Endothelial cell of umbilical vein (primary cell): ENCODE measurements at regions not wholly inside any gene's neighbourhood (a gene's known extent, or its start where the extent isn't known, plus 50 kb on each side); places are given as distances from the start of the nearest gene placed in this dataset.

ENCODE experiments used
- BruUV-seq: library from RNA; stranded (reverse); fragments of 400-500 nt; replicated peaks from 2 replicates; lab custom pipeline; 2021; lab: Mats Ljungman, UMichigan
- CTCF ChIA-PET: fragments of 300-600, 350-600 bp; sonication (Branson Sonifier 250); formaldehyde crosslinking; loops from one replicate; lab custom pipeline; 2021; ENCODE audit warnings: antibody characterized with exemption, inconsistent platforms; lab: Charles Lee
- POLR2A ChIA-PET: fragments of 300-600, 350-600 bp; sonication (Branson Sonifier 250); formaldehyde crosslinking; loops from one replicate; lab custom pipeline; 2021; ENCODE audit warnings: antibody characterized with exemption, inconsistent platforms; lab: Charles Lee
- DNase-seq: peaks from one replicate; pipeline ENCODE4 v3.0.0-alpha.2; 2011; ENCODE audit warnings: low read depth, low spot score
- FAIRE-seq: peaks from 2 replicates; lab custom pipeline; 2011; peaks lifted over from hg19 to GRCh38; lab: Jason Lieb, UNC
- H2AFZ ChIP-seq: 2 replicates; pipeline ENCODE4 v1.6.0; 2012; ENCODE audit warnings: low read depth, low read length, control low read depth, inconsistent platforms
- H3K27ac ChIP-seq: 2 replicates; pipeline ENCODE4 v1.5.1; 2011; ENCODE audit warnings: low read depth, mild to moderate bottlenecking, control low read depth, low read length, moderate library complexity; ENCODE audit not compliant: insufficient read depth
- H3K27me3 ChIP-seq, 2 experiments: 2 replicates each; pipeline versions ENCODE4 v1.6.0 to v1.6.1; 2011; ENCODE audit warnings: low read length in 2 of 2, mixed read lengths in 1 of 2; ENCODE audit not compliant: control insufficient read depth in 2 of 2, insufficient read depth in 2 of 2
- H3K36me3 ChIP-seq, 2 experiments: 2 replicates in 1 of 2; 3 replicates in 1 of 2; pipeline ENCODE4 v1.5.1; 2011; ENCODE audit warnings: low read length in 2 of 2, mild to moderate bottlenecking in 1 of 2, moderate library complexity in 1 of 2; ENCODE audit not compliant: control insufficient read depth in 2 of 2, insufficient read depth in 2 of 2; ENCODE audit errors: extremely low read depth in 1 of 2
- H3K4me1 ChIP-seq: 3 replicates; pipeline ENCODE4 v1.5.1; 2011; ENCODE audit warnings: mild to moderate bottlenecking, low read length; ENCODE audit not compliant: control insufficient read depth, insufficient read depth; ENCODE audit errors: extremely low read depth
- H3K4me2 ChIP-seq: 2 replicates; pipeline ENCODE4 v1.6.1; 2011; ENCODE audit warnings: low read length, control low read depth, mixed read lengths; ENCODE audit not compliant: insufficient read depth
- H3K4me3 ChIP-seq, 3 experiments: fragments of 200-600 bp in 1 of 3; sonication (generic), shearing (Covaris generic) in 1 of 3; replicated peaks in 1 of 3; 2 replicates each; pipeline ENCODE4 v1.5.1; 2011 to 2016; ENCODE audit warnings: control low read depth in 3 of 3, low read length in 3 of 3, mild to moderate bottlenecking in 2 of 3, inconsistent platforms in 1 of 3, low read depth in 1 of 3, moderate library complexity in 1 of 3; ENCODE audit not compliant: insufficient read depth in 1 of 3
- H3K79me2 ChIP-seq: 2 replicates; pipeline ENCODE4 v1.6.0; 2012; ENCODE audit warnings: low read length, inconsistent platforms; ENCODE audit not compliant: control insufficient read depth, insufficient read depth
- H3K9ac ChIP-seq: replicated peaks from 2 replicates; pipeline ENCODE3; 2011; ENCODE audit warnings: low read length, control low read depth; ENCODE audit not compliant: insufficient read depth; ENCODE audit errors: extremely low read depth
- H3K9me1 ChIP-seq: replicated peaks from 3 replicates; pipeline ENCODE4 v1.6.0; 2011; ENCODE audit warnings: mild to moderate bottlenecking, low read length; ENCODE audit not compliant: control insufficient read depth, insufficient read depth; ENCODE audit errors: extremely low read depth
- H3K9me3 ChIP-seq: replicated peaks from 2 replicates; pipeline ENCODE4 v1.5.1; 2012; ENCODE audit warnings: low read length, inconsistent platforms; ENCODE audit not compliant: control insufficient read depth, insufficient read depth
- H4K20me1 ChIP-seq: replicated peaks from 2 replicates; pipeline ENCODE3; 2011; ENCODE audit warnings: mild to moderate bottlenecking, low read length; ENCODE audit not compliant: control insufficient read depth, insufficient read depth; ENCODE audit errors: extremely low read depth
- EZH2 ChIP-seq: IDR thresholded peaks from 2 replicates; pipeline ENCODE4 v1.6.1; 2012; ENCODE audit warnings: borderline replicate concordance, low read depth, mild to moderate bottlenecking, moderate library complexity, low read length, inconsistent platforms; ENCODE audit not compliant: severe bottlenecking
- FOS ChIP-seq: IDR thresholded peaks from 2 replicates; pipeline ENCODE4 v1.6.1; 2011; ENCODE audit warnings: mild to moderate bottlenecking, low read length, moderate library complexity, borderline replicate concordance; ENCODE audit not compliant: insufficient read depth
- GATA2 ChIP-seq: IDR thresholded peaks from 2 replicates; pipeline ENCODE4 v1.7.0; 2011; ENCODE audit warnings: low read depth, mild to moderate bottlenecking, moderate library complexity, mixed read lengths, low read length; ENCODE audit not compliant: insufficient read length, insufficient read depth
- JUN ChIP-seq: IDR thresholded peaks from 2 replicates; pipeline ENCODE4 v1.6.1; 2011; ENCODE audit warnings: borderline replicate concordance, low read depth; ENCODE audit not compliant: insufficient read length, insufficient read depth
- MYC ChIP-seq: IDR thresholded peaks from one replicate; pipeline ENCODE4 v1.6.1; 2011; ENCODE audit warnings: mild to moderate bottlenecking, low read depth, low read length
- POLR2A ChIP-seq: IDR thresholded peaks from 2 replicates; pipeline ENCODE4 v1.6.1; 2012; ENCODE audit warnings: low read depth, mild to moderate bottlenecking, control low read depth, low read length
- POLR2AphosphoS5 ChIP-seq: IDR thresholded peaks from 2 replicates; pipeline ENCODE4 v1.6.1; 2012; ENCODE audit warnings: low read depth, mild to moderate bottlenecking, control low read depth, low read length, moderate library complexity; ENCODE audit not compliant: insufficient read depth
- dilution Hi-C: fragments of 300-500 bp; cut with MboI; formaldehyde crosslinking; loops from one replicate; pipeline ENCODE4 v1.15.0; 2019; ENCODE audit warnings: low sequenced_read_pairs; ENCODE audit not compliant: extremely low pct_ligation_motif_present
- intact Hi-C: fragments of 100-400 bp; cut with micrococcal nuclease; formaldehyde crosslinking; loops from one replicate; pipeline ENCODE4 v1.10.0; 2022
- TF ChIP-seq, protein P1 (sequence below): IDR thresholded peaks from 2 replicates; pipeline ENCODE4 v1.6.1; 2011; ENCODE audit not compliant: insufficient read depth, insufficient read length
- TF ChIP-seq, protein P2 (sequence below), 2 donors: IDR thresholded peaks; 1 replicate in 1 of 2; 2 replicates in 1 of 2; pipeline ENCODE4 v1.5.1; 2011; ENCODE audit warnings: low read length in 2 of 2, mild to moderate bottlenecking in 2 of 2, moderate library complexity in 2 of 2, control low read depth in 1 of 2, inconsistent platforms in 1 of 2, low read depth in 1 of 2; ENCODE audit not compliant: insufficient read depth in 1 of 2; ENCODE audit errors: extremely low read depth in 1 of 2

DNA sequence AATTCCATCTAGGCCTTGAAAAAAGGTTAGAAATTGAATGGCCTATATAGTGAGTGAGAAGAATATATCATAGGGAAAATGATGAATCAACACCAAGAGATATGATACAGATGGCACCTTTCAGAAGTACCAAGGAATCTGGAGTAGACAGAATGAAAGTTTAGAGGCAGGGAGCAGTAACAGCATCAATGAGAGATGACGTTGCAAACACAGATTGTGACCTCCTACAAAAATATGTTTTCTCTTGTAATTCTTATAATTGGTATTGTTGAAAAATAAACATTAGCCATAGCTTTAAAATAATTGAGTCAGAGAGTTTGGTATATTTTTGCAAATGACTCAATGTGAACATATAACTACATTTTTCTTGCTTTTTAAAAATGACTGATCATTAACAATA is 1223.1 kb upstream of the GJE1 start:
- intact Hi-C loops, result no loop called here
- POLR2A ChIA-PET, result no interaction called here
- TF ChIP-seq FOS (no peak), EZH2 (no peak)
- TF ChIP-seq, protein P1, sequence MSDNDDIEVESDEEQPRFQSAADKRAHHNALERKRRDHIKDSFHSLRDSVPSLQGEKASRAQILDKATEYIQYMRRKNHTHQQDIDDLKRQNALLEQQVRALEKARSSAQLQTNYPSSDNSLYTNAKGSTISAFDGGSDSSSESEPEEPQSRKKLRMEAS, result no peak

DNA sequence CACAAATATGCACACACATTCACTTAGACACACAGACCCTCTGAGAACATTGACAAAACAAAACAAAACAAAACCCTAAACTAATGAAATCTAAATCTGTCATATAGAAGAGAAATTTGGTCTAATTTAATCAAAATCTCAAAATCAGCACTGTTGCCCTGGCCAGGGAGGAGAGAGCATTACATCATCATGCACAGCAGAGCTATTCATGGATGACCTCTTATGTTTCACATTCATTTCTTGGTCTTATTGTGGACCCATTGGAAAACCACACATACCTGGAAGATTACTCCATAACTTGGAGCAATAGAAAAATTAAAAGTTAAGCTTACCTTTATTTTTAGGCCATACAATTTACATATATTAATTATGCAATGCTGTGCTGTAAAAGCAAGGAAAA is 1223.6 kb upstream of the GJE1 start:
- H3K4me1 ChIP-seq, result no peaks in the 10 kb centered on the region
- CTCF ChIA-PET, result interaction anchor here (1.2 kb wide), 1 partner anchor 415 kb away, joined by 3 read pairs; no protein-coding TSS in a partner anchor
- FAIRE-seq (no peak), DNase-seq (no peak)
- H4K20me1 ChIP-seq, result no peaks in the 10 kb centered on the region
- intact Hi-C loops (no loop called here), dilution Hi-C loops (no loop called here)
- TF ChIP-seq, protein P2, sequence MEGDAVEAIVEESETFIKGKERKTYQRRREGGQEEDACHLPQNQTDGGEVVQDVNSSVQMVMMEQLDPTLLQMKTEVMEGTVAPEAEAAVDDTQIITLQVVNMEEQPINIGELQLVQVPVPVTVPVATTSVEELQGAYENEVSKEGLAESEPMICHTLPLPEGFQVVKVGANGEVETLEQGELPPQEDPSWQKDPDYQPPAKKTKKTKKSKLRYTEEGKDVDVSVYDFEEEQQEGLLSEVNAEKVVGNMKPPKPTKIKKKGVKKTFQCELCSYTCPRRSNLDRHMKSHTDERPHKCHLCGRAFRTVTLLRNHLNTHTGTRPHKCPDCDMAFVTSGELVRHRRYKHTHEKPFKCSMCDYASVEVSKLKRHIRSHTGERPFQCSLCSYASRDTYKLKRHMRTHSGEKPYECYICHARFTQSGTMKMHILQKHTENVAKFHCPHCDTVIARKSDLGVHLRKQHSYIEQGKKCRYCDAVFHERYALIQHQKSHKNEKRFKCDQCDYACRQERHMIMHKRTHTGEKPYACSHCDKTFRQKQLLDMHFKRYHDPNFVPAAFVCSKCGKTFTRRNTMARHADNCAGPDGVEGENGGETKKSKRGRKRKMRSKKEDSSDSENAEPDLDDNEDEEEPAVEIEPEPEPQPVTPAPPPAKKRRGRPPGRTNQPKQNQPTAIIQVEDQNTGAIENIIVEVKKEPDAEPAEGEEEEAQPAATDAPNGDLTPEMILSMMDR (IDR thresholded peaks at IDR 0.05; ENCODE audit: extremely low read depth in 1 of 2, insufficient read depth in 1 of 2, low read depth in 1 of 2, low read length in 2 of 2), result no peak
- no peak for TF ChIP-seq POLR2AphosphoS5
- TF ChIP-seq POLR2A, result no peak
- no peak for TF ChIP-seq FOS
- TF ChIP-seq, protein P1, result no peak
- no peak for TF ChIP-seq JUN
- no peak for TF ChIP-seq EZH2
- no peak for TF ChIP-seq MYC
- TF ChIP-seq GATA2, result no peak
- no peak overlapping the region for H3K4me2 ChIP-seq
- BruUV-seq, result no TSS peak
- POLR2A ChIA-PET, result no interaction called here
- no peak overlapping the region for H3K27ac ChIP-seq
- no peaks in the 10 kb centered on the region for H3K36me3 ChIP-seq
- no peak overlapping the region for H3K9ac ChIP-seq
- H2AFZ ChIP-seq, result no peak overlapping the region
- H3K79me2 ChIP-seq, result no peaks in the 10 kb centered on the region
- no peak overlapping the region for H3K4me3 ChIP-seq
- no peaks in the 10 kb centered on the region for H3K27me3 ChIP-seq
- no peaks in the 10 kb centered on the region for H3K9me3 ChIP-seq
- H3K9me1 ChIP-seq, result no peaks in the 10 kb centered on the region

More for the DNA sequence above, 1223.1 kb upstream of the GJE1 start:
- Histone ChIP-seq H3K4me3 (no peak overlapping the region), H3K9me3 (no peaks in the 10 kb centered on the region), H3K27ac (no peak overlapping the region), H3K27me3 (no peaks in the 10 kb centered on the region), H3K79me2 (no peaks in the 10 kb centered on the region), H2AFZ (no peak overlapping the region), H3K4me2 (no peak overlapping the region), H3K4me1 (no peaks in the 10 kb centered on the region), H3K36me3 (no peaks in the 10 kb centered on the region), H3K9ac (no peak overlapping the region), H3K9me1 (no peaks in the 10 kb centered on the region), H4K20me1 (no peaks in the 10 kb centered on the region)
- DNase-seq (no peak), FAIRE-seq (no peak)
- CTCF ChIA-PET, result interaction anchor here (1.2 kb wide), 1 partner anchor 415 kb away, joined by 3 read pairs; no protein-coding TSS in a partner anchor
- BruUV-seq, result no TSS peak
- dilution Hi-C loops, result no loop called here
